Hepatocyte (in vitro differentiated cells): ENCODE measurements at regions not wholly inside any gene's neighbourhood (a gene's known extent, or its start where the extent isn't known, plus 50 kb on each side); places are given as distances from the start of the nearest gene placed in this dataset.

Experiments
- CTCF ChIP-seq: fragments of 200-600 bp; sonication (generic); IDR thresholded peaks from 2 replicates; pipeline ENCODE4 v1.5.1; 2016; ENCODE audit warnings: antibody characterized with exemption, mild to moderate bottlenecking; ENCODE audit not compliant: poor library complexity
- EZH2 ChIP-seq: fragments of 200-600 bp; sonication (generic); IDR thresholded peaks from 2 replicates; pipeline ENCODE4 v1.6.1; 2016; ENCODE audit warnings: antibody characterized with exemption, mild to moderate bottlenecking, borderline replicate concordance
- EZH2phosphoT487 ChIP-seq: fragments of 200-600 bp; sonication (generic); IDR thresholded peaks from one replicate; pipeline ENCODE4 v1.6.1; 2018; ENCODE audit warnings: antibody characterized with exemption, mild to moderate bottlenecking, low read depth, moderate library complexity; ENCODE audit not compliant: unreplicated experiment, severe bottlenecking

GRCh38 chr3:147544290-147544689, 135.1 kb downstream of the ZIC1 start:
- no peak for TF ChIP-seq EZH2
- no peak for TF ChIP-seq CTCF
- TF ChIP-seq EZH2phosphoT487: no peak
